Right lobe of liver (tissue), 6 donors: ENCODE measurements at regions not wholly inside any gene's neighbourhood (a gene's known extent, or its start where the extent isn't known, plus 50 kb on each side); places are given as distances from the start of the nearest gene placed in this dataset.

Source experiments
- ATAC-seq, 4 donors: fragments of 200-7000 bp; cut with Tn5 transposase; one replicate each; pipeline ENCODE4 v1.9.1; 2020; ENCODE audit warnings: mild to moderate bottlenecking in 4 of 4, moderate library complexity in 4 of 4
- DNase-seq, 3 donors: peaks; one replicate each; pipeline ENCODE4 v3.0.0-alpha.2; 2020
- H3K27ac ChIP-seq, 3 donors: fragments of 200-600 bp; one replicate each; pipeline ENCODE4 v1.8.0; 2022
- H3K27me3 ChIP-seq, 2 donors: fragments of 200-600 bp; one replicate each; pipeline ENCODE4 v1.8.0; 2022
- H3K36me3 ChIP-seq, 4 donors: fragments of 200-600 bp; sonication (generic) in 1 of 4; one replicate each; pipeline versions ENCODE4 v1.5.1 to v1.8.0; 2017 to 2022; ENCODE audit warnings: control low read depth in 1 of 4
- H3K4me1 ChIP-seq, 4 donors: fragments of 200-600 bp; sonication (generic) in 1 of 4; one replicate each; pipeline versions ENCODE4 v1.5.1 to v1.8.0; 2017 to 2022; ENCODE audit warnings: control low read depth in 1 of 4
- H3K4me3 ChIP-seq, 3 donors: fragments of 200-600 bp; one replicate each; pipeline ENCODE4 v1.8.0; 2022
- H3K9me3 ChIP-seq, 4 donors: fragments of 200-600 bp; sonication (generic) in 1 of 4; one replicate each; pipeline versions ENCODE4 v1.5.1 to v1.8.0; 2017 to 2022; ENCODE audit warnings: control low read depth in 1 of 4
- POLR2A ChIP-seq: fragments of 450-650 bp; IDR thresholded peaks from one replicate; pipeline ENCODE4 v1.6.1; 2017; ENCODE audit warnings: antibody characterized with exemption, mild to moderate bottlenecking
- WGBS: methylation state at CpG from one replicate; pipeline ENCODE4 v1.1.6; 2018; ENCODE audit warnings: low coverage, low lambda C conversion rate; ENCODE audit not compliant: insufficient coverage; ENCODE audit errors: missing lambda C conversion rate; 5-methylcytosine and 5-hydroxymethylcytosine counted together
- intact Hi-C, 2 donors: fragments of 100-400 bp; cut with DNase I; formaldehyde crosslinking; loops; one replicate each; pipeline versions ENCODE4 v1.11.2 to v1.14.1; 2022
- TF ChIP-seq, protein P1 (sequence below), 4 donors: fragments of 200-600 bp in 3 of 4; fragments of 450-650 bp in 1 of 4; IDR thresholded peaks; one replicate each; pipeline versions ENCODE4 v1.5.1 to v1.8.0; 2016 to 2022; ENCODE audit warnings: antibody characterized with exemption in 4 of 4, mild to moderate bottlenecking in 2 of 4
- donor health status: DM: no; HTN: yes; CAD: no.
- donor health status: DM: no; HTN: no; CAD: no.
- donor health status: DM: no; HTN: no; CAD: no.
- donor health status: DM: no; HTN: yes; CAD: no.
- donor health status: DM: no; HTN: yes; CAD: no.

DNA sequence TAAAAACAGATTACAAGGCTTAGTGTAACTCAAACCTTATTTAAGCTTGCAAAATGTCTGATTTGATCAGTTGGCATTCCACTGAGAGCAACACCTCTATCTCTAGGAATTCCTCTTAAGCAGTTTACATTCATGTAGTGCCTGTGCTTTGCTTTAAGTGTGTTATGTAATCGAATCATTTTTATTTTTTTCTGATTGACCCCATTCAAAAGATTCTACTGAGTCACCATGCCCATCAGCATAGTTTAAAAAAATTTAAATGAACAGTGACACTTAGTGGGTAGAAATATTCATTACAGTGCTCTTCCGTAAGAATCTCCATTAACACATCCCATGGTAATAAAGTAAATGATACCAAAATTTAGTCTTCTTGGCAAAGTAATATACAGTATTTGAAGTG, 67.8 kb upstream of the SLC4A10 start:
- TF ChIP-seq, protein P1, sequence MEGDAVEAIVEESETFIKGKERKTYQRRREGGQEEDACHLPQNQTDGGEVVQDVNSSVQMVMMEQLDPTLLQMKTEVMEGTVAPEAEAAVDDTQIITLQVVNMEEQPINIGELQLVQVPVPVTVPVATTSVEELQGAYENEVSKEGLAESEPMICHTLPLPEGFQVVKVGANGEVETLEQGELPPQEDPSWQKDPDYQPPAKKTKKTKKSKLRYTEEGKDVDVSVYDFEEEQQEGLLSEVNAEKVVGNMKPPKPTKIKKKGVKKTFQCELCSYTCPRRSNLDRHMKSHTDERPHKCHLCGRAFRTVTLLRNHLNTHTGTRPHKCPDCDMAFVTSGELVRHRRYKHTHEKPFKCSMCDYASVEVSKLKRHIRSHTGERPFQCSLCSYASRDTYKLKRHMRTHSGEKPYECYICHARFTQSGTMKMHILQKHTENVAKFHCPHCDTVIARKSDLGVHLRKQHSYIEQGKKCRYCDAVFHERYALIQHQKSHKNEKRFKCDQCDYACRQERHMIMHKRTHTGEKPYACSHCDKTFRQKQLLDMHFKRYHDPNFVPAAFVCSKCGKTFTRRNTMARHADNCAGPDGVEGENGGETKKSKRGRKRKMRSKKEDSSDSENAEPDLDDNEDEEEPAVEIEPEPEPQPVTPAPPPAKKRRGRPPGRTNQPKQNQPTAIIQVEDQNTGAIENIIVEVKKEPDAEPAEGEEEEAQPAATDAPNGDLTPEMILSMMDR (IDR thresholded peaks at IDR 0.05) = no peak
- no peak for TF ChIP-seq POLR2A
- DNase-seq (no peak), ATAC-seq (no peak)
- Histone ChIP-seq H3K27ac (no peak overlapping the region), H3K27me3 (no peaks in the 10 kb centered on the region), H3K4me1 (no peaks in the 10 kb centered on the region), H3K4me3 (no peak overlapping the region), H3K9me3 (no peaks in the 10 kb centered on the region), H3K36me3 (no peaks in the 10 kb centered on the region)
- intact Hi-C loops = no loop called here
- WGBS = 32% methylated on average over 2 of the region's 2 CpGs

DNA sequence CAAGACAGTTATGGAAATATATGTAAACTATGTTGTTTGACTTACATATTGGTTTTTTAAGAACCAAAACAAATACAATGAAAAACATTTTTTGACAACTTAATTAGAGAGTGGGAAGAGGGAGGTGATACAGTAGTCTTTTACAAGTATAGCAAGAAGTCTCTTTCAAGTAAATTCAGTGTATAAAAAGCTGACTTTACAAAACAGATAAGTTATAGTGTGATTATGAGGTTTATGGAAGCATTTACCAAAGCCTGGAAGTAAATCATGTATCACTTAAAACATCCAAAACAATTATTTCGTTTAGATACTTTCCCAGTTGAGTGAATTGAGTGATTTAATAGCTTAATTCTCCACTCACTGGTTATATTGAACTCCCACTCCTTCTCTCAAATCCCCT, 66.7 kb upstream of the SLC4A10 start:
- 6% methylated on average over 1 of the region's 1 CpG for WGBS
- intact Hi-C loops = no loop called here

DNA sequence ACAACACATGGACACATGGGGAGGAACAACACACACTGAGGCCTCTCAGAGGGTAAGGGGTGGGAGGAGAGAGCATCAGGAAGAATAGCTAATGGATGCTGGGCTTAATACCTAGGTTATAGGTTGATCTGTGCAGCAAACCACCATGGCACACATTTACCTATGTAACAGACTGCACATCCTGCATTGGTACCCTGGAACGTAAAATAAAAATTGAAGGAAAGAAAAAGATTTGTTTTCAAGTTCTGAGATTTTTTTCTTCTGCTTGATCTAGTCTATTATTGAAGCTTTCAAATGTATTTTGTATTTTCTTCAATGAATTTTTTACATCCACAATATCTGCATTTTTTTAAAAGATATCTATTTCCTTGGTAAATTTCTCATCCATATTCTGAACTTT, 59.3 kb upstream of the SLC4A10 start:
- TF ChIP-seq POLR2A = no peak
- TF ChIP-seq, protein P1 (IDR thresholded peaks at IDR 0.05) = no peak
- Histone ChIP-seq H3K36me3 (no peaks in the 10 kb centered on the region), H3K4me3 (no peak overlapping the region), H3K9me3 (no peaks in the 10 kb centered on the region), H3K4me1 (no peaks in the 10 kb centered on the region), H3K27ac (no peak overlapping the region), H3K27me3 (no peaks in the 10 kb centered on the region)
- intact Hi-C loops = no loop called here
- DNase-seq = no peak
- WGBS = 88% methylated on average over 1 of the region's 1 CpG
- no peak for ATAC-seq

More for the DNA sequence above, 66.7 kb upstream of the SLC4A10 start:
- Histone ChIP-seq H3K9me3 (no peaks in the 10 kb centered on the region), H3K27me3 (no peaks in the 10 kb centered on the region), H3K4me3 (no peak overlapping the region), H3K27ac (no peak overlapping the region), H3K4me1 (no peaks in the 10 kb centered on the region), H3K36me3 (no peaks in the 10 kb centered on the region)
- no peak for TF ChIP-seq POLR2A
- DNase-seq = no peak
- ATAC-seq = no peak

DNA sequence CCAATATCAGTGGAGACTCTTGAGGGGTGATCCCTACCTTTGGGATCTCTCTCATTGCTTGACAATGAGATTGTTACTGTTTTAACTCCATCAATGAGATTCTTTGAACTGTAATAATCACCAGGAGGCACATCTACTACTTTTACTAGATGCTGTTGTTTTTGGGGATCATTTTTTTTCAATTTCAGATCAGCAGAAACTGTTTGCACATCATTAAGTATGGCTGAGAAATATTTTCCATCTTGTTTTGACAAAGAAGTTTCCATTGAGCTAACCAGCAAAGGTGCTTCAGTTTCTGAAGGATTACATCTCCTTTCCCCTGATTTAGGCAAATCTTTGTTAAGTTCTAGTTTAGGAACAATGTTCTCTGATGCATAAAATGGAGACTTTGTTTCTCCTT, 54.8 kb upstream of the SLC4A10 start:
- intact Hi-C loops = no loop called here

DNA sequence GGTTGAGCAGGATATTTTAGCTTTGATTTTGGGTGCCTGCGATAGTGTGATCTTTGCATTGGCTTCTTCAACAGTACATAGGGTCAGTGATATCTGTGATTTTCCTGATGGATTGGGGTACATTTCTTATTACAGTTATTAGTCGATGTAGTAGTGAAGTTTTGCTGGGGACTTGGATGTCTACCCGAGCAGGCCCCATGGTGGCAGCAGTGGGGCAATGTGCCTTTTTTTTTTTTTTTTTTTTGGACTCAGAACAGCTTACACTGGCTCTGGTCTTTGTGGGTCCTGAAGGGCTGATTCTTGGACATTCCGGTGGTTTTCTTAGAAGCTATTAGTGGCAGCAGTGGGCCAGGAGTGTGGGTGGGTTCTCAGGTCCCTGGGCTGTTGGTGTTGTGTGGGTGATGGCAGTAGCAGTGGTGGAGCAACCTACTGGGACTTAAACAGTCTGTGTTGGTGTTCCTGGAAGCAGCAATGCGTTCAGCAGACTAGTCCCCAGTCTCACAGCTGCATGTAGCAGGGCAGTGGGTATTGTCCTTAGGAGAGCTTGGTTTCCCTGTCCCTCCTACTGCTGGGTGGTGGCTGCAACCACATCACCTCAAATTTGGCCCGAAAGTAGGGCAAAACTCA, 53.7 kb upstream of the SLC4A10 start:
- Histone ChIP-seq H3K36me3 (no peaks in the 10 kb centered on the region), H3K27ac (no peak overlapping the region), H3K27me3 (no peaks in the 10 kb centered on the region), H3K9me3 (no peaks in the 10 kb centered on the region), H3K4me3 (no peak overlapping the region), H3K4me1 (no peaks in the 10 kb centered on the region)
- TF ChIP-seq POLR2A = no peak
- TF ChIP-seq, protein P1 (IDR thresholded peaks at IDR 0.05) = no peak
- ATAC-seq (no peak), DNase-seq (no peak)
- intact Hi-C loops = no loop called here
- WGBS = 70% methylated on average over 5 of the region's 6 CpGs

More for the DNA sequence above, 54.8 kb upstream of the SLC4A10 start:
- no peak overlapping the region for H3K4me3 ChIP-seq
- no peak for TF ChIP-seq POLR2A
- TF ChIP-seq, protein P1 (IDR thresholded peaks at IDR 0.05) = no peak
- no peaks in the 10 kb centered on the region for H3K27me3 ChIP-seq
- no peaks in the 10 kb centered on the region for H3K9me3 ChIP-seq
- ATAC-seq (no peak), DNase-seq (no peak)
- H3K4me1 ChIP-seq = no peaks in the 10 kb centered on the region
- no peak overlapping the region for H3K27ac ChIP-seq
- no peaks in the 10 kb centered on the region for H3K36me3 ChIP-seq
